NCI-H2107 treated with DMSO at 0.1 percent for 48 hours (cell line): ENCODE measurements at regions not wholly inside any gene's neighbourhood (a gene's known extent, or its start where the extent isn't known, plus 50 kb on each side); places are given as distances from the start of the nearest gene placed in this dataset.

Experiments used
- DNase-seq: peaks from one replicate; lab custom pipeline; 2025; ENCODE audit not compliant: unreplicated experiment; lab: John Stamatoyannopoulos, UW

DNA sequence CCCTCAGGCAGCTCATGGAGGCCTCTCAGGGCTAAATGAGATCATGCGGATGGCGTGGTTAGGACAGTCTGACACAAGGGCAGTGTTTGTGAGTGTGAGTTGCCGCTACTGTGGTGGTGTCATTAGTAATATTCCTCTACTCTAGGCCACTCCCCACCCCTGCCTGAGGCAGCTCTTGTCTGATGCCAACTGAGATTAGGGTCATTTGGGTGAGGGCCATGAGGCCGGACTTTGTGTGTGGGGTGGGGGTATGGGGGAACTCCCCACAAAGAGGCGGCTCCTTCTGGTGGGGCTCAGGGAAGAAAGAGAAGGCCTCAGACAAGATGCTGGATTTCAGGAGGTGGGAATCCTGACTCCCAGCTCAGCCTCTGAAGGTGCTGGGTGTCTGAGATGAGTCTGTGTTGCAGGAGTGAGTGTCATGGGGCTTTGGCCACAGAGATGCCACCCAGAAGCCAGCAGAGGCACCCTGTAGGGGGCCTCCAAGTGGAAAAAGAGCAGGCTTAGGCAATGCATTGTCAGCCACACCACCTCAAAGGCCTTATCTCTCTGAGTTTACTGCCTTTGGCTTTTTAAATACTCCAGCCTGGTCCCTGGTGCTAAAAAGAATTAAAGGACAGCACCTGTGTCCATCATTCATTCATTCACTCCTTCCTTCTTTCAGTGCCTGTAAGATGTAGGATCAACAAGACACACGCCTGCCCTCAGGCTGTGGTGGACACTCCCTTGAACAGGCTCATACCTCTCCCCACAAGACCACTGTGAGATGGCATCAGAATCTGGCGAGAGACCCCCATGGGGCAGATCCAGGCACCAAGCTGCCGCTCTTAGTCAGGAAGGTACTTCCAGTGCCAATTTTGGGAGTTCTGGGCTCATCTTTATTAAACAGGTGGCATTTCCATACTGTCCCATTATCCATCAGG, 175.2 kb downstream of the MRPL14 start:
- DNase-seq, result no peak

DNA sequence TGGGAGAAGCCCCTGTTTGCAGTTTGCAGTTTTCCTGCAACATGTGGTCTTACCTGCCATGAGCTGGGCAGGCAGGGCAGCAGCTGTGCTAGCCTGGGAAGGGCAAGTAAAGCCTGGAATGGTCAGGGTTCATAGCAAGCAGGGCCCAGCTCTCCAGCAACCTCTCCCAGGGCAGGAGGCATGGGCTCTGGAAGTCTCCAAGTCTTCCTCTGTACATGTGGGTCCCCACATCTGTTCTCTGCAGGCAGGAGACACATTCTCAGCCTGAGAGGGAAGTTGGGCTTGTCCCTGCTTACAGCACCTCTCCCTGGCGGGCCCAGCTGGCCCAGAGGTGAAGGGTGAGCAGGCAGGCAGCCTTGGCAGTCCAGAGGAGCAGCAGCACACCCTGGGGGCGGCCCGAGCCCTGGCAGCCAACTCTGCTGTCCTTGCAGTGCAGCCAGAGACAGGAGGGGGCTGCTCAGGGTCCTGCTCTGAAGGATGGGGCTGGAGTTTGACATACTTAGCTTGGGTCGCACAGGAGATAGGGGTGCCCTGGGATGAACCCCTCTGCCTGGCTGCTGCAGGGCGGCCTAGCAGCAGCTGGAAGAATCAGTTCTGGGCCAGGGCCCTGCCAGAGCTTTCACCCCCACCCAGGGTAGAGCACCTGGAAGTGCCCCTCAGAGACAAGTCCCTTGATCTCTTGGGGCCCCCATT, 176.0 kb downstream of the MRPL14 start:
- no peak for DNase-seq

DNA sequence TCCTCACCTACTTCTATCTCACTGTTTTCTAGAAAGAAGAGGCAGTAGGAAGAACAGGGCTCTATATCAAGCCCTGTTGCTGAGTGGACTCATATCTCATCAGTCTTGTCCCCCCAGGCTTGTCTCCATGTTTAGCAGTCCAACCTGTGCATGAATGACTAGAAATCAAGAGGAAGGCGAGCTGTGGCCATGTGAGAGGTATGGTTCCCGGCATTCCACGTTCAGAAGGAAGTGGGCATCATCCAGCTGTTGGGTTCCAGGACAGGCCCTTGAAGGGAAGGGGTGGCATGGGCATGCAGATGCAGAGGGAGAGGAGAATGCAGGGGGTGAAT, 176.6 kb downstream of the MRPL14 start:
- no peak for DNase-seq

DNA sequence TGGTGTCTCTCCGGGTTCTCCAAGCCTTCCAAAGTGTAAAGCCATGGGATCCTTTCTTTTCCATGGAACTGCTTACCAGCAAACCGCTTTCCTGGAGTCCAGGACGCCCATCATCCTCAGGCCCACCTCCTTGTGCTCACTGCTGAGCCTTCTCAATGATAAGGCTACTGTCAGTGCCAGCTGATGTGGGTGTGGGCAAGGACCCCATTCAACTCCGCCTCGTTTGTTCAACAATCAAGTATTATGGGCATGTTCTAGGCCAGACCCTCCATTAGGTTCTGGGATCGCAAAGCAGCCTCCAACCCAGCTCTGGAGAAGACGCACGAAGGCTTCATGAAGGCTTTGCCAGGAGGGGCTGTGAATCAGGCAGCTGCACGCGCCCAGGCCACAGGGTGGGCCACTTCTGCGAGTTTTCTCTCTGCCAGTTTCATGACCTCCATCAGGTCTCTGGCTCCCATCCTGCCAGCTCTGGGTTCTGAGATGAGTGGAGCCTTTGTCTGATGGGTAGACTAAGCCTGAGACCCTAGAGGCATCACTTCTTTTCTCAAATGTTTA, 177.1 kb downstream of the MRPL14 start:
- DNase-seq, result no peak

DNA sequence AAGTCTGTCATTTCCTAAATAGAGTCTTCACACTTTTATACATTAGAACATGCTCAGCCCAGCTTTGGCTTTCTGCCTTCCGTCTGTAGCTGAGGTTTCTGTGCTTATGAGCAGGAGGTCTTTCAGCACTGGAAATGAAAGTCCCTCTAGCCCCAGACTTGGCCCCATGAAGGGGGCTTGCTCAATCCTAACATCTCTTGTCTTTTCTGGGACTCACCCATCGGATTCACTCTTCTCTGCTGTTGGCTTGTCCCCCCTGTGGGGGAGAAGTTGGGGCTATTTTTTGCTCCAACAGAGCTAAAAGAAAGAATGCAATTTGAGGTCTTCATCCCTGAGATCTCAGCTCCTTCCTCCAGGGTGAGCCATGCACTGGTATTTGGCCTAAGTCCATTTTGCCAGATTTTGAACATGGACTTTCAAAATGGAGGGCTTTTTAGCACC, 177.7 kb downstream of the MRPL14 start:
- DNase-seq, result no peak

DNA sequence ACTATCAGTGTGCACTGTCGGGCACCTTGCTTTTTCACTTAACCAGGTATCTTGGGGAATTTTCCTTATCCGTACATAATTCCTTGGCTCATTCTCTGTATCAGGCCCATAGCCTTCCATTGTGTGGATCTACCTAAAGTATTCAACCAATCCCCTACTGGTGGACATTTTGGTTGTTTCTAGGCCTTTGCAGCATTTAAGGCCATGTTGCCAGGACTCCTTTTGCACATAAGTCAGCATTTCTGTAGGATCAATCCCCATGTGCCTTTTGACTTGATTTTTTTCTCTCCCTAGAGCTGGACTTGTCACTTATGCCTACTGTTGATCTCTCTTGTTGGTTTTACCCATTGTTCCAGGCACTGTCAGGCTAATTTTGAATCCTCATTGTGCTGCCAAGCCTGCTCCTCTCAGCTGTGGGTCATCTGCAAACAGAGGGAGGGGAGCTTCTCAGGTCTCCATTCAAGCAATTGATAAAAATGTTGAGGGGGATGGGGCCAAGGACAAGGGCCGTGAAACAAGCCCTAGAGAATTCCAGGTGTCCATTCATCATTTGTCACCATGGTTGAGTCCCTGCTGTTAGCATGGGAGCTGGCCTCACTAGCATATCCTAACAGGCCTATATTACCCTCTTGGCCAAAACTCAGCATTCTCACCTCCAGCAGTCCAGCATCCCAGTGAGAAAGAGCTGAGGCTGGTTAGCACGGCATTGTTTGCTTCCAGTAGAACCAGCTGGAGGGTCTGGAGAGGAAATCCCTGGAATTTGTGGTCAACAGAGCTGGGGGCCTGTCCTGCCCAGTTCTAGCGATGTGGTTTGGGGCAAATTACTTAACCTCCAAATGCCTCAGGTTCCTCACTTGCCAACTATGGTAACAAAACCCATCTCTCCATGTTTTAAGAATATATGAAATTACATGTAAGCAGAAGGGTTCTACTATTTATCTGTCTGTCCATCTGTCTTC, 178.4 kb downstream of the MRPL14 start:
- DNase-seq, result no peak

DNA sequence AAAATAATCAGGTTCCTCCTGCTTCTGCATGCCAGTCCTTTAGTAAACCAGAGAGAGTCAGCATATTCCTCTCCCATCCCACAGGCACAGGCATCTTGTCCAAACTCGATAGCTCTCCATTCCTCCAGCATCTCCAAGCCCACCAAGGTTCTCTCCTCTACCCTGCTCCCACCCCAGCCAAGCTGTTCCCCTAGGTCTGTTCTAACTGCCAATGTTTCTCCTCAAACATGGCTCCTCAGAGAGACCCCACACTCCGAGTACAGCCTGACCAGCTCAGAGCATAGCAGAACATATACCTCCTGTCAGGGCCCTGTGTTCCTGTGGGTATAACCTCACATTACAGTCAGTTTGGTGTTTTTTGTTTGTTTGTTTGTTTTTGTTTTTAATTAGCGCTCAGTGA, 177.8 kb downstream of the VEGFA start:
- DNase-seq, result no peak

DNA sequence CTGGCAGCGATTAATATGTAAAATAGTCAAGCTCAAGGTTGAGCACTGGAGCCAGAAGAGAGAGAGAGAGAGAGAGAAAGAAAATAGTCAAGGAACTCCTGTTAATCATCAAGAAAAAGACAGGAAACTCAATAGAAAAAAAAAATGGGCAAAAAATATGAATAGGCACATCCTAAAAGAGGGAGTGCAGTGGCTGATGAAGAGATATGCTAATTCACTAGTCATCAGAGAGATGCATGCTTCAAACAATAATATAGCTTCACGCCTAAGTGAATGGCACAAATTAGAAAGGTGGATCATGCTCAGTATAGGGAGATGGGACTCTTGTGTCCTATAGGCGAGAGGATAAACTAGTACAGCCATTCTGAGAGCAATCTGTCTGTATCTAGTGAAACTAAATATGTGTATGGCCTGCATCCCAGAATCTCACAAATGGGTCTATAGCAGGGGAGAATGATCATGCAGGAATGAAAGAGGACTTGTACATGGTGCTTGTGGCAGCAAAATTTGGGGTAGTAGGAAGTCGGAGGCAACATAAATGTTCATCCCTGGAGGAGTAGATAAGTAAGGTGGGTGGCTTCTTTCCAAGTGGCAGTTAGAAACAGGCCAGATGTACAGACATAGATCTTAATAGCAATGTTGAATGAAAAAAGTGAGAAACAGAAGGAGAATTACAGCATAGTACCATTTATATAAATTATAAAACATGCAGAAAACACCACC, 176.8 kb downstream of the VEGFA start:
- DNase-seq, result no peak

DNA sequence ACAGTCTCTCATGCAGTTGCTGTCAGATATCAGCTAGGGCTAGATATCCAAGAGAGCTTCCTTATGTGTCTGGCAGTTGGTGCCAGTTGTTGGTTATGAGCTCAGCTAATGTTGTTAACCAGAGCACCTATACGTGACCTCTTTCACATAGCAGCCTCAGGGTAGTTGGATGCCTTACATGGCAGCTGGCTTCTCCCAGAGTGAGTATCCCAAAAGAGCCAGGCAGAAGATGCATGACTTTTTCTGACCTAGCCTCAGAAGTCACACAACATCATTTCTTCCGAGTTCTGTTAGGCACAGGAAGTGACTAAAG, 175.7 kb downstream of the VEGFA start:
- no peak for DNase-seq

DNA sequence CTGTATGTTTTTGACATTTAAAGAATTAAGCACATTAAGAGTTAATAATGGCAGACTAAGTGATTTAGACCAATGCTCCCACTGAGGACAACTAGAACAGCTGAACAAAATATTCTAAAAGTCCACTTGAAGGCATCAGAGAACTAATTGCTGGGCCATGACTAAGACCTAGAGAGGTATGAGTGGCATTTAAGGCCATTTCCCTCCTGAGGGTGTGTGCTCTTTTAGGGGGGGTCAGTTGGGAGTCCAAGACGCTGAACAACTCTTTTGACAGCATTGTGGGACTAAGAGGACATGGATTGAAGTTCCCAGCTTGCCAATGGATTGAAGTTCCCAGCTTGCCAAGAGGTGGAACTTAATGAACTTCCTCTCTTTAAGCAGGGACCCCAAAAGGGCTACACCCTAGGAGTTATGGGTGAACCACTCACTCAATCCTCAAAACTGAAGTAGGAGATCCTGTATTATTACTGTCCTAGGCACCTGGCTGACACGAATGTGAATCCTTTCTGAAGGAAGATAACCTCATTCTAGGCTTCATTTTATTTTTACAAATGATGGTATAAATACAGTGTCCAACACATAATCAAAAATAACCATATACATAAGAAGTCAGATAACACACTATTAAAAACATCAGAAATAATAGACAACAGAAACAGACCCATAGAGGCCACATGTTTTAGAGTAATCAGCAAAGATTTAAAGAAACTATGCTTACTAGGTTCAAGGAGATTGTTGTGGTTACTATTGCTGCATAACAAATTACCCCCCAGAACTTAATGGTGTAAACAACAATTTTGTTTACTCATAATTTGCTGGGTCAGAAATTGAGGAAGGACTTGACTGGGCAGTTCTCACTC, 175.1 kb downstream of the VEGFA start:
- no peak for DNase-seq

DNA sequence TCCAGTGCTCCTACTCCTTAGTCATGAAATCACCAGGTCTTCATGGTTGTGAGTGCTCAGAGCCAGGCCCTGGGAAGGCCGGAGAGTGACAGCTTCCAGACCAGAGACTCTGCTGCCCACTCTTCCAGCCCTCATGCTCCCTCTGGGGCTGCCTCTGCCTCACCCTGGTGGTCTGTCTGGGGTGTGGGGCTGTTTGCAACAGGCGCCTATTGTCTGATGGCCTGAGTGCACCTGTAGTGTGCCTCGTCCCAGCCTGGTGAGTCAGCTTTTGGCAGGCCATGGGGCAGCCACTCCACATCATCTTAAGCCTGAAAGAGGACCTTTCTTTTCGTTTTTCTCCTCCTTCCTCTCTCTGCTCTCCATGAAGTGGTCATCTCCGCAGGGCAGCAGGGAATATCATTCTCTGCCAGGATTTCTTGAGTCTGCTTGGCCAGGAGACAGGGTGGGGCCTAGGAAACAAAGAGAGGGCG, 173.8 kb downstream of the VEGFA start:
- no peak for DNase-seq

DNA sequence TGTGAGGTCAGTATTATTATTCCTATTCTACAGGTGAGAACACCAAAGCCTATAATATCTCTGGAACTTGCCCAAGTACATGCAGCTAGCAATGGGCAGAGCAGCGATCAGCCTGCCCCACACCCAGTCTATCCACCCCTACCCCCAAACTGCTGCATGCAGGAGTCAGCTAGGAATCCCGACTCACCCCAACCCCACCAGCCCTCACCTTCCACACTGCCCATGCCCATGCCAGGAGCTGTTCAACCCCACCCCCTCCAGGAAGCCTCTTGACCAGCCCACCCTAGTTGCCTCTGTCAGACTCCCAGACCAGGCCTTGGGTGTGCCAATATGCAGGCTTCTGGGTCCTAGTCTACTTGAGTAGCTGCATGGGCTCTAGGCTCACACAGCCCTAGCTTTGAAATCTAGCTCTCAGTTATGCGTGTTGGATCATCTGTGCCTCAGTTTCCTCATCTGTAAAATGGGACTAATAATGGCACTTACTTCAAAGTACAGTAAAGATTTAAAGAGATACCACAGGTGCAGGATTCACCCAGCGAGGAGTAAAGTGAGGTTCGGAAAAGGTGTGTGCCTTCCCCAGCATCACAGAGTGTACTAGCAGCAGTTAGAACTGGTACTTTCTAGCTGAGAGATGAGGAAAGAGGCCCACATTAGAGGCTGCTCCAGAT, 173.2 kb downstream of the VEGFA start:
- DNase-seq, result no peak

DNA sequence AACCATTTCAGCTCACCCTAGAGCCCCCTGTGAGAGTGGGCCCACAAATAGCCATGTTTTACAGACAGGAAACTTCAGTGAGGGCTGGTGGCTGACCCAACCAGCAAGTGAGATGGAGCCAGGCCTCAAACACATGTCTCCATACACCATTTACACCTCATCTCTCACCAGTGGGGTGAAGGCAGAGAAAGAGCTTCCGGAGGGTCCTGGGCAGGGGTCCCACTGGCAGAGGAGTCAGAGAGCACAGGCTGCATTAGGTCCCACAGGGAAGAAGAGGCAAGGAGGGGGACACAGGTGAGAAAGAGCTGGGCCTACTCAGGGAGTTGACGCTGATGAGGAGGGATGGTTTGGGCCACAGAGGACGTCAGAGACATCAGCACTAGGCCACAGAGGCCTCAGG, 172.6 kb downstream of the VEGFA start:
- no peak for DNase-seq

DNA sequence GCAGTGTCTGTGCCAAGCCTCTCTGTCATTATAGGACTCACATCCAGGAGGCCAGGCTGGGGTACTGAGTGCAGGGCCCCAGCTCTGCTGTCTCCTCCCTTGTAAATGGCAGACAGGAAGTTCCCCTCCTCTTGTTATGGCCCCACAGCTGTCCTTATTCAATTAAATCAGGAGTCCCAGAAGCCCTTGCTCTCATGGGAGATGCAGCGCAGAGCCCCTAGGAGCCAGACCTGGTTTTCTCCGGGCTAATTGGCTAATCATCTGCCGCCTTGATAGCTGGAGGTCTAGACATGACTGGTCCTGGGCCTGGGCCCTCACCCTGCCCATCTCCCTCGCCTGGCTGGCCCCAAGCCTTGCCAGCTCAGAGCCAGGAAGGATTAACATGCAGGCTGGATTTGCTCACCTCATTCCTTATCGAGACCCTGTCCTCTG, 172.0 kb downstream of the VEGFA start:
- DNase-seq, result no peak

DNA sequence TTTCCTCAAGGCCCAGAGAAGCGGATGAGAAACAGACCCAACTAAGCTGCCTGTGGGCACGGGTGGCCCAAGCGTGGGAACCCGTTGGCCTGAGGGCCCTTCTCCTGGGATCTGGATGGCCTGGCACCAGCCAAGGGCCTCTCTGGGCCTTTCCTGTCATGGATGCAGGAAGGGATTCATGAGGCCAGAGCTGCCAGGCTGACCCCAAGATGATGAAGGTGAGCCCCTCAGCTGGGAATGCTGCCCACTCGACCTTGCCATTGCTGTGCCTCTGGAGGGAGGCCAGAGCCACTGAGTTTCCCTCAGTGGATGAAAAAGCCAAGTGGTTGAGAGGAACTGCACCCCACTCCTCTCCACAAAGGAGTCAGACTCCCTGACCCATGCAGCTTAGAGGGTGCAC, 171.2 kb downstream of the VEGFA start:
- DNase-seq, result no peak

DNA sequence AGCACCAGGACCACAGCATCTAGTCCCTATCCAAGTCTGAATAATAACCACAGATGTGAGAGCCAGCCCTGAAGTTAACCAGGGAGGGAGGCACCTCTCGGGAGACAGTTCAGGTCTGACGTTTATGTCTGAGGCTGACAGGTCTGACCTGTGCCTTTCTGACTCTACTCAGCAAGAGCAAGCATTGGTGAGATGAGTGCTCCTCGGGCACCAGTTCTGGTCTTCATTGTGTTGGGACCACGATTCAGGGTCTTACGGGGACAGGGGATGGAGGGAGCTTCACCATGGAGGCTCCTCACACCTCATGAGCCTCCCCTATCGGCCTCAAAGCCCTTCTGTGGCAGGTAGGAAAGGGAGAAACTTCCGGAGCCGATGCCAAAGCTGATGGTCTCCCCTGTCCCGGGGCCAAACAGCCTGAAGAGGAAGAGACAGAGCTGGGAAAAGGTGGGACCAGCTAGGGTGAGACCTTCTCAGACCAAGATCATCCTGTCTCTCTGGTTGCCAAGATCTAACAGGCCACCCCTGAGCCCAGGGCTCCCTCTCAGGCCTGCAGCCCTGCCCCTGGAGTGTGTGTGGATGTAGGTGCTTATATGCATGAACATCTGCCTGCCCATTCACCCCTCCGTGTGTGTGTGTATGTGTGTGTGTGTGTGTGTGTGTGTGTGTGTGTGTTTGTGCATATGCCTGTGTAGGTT, 170.5 kb downstream of the VEGFA start:
- DNase-seq, result no peak

DNA sequence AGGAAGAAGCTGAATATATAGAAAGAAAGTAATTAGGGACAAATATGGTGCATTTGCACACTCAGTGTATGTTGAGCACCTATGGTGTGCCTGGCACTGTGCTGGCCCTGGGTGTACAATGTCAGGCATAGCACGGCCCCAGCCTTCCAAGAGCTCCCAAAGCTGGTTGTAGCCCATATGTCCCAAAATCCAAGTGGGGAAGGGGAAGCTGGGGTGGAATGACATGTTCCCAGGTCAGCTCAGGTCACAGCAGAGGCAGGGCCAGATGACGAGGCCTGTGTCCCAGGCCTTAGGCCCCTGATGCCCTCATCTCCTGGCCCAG, 170.0 kb downstream of the VEGFA start:
- no peak for DNase-seq

DNA sequence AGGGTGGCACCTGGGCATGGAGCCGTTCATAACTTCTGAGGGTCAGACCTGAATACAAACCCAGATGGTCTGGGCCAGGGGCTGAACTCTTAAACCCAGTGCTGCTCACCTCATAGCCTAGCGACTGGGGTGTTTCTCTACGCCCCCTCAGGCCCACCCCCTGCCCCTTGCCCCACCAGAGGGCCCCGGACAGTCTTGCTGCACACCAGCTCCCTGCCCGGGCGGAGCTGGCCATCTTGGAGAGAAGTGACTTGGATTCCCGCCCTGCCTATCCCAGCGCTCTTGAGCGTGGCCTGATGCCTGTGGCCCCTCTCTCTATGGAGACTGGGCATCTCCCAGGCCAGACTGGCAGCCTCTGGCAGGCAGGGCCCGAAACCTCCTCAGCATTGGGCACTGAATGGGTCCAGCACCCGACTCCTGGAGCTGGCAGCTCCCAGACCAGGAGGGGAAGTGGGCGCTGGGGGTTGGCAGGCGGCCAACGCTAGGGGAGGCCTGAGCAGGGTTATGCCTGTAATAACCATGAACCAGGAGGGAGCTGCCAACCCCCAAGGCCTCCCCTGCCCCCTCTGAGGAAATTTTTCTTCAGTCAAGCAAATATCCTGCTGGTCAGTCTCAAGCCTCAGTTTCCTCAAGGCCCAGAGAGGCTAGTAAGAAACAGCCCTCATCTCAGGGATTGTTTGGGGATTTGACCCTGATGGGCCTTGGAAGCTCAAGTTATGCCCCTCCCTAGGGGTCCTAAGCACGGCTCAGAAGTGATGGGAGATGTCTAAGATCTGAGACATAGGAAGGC, 169.5 kb downstream of the VEGFA start:
- no peak for DNase-seq
